Activated naive CD8-positive, alpha-beta T cell treated with anti-CD3 and anti-CD28 coated beads, Interleukin-2, amount 50 U/mL, for 24 hours (primary cell): ENCODE measurements at regions not wholly inside any gene's neighbourhood (a gene's known extent, or its start where the extent isn't known, plus 50 kb on each side); places are given as distances from the start of the nearest gene placed in this dataset.
A peak's percentile ranks its signal among the peaks of the same experiment; 100 is the strongest.

Experiments used
- ATAC-seq: fragments of 150-1000 bp; cut with Tn5 transposase; one replicate; pipeline ENCODE4 v1.10.0; 2021
- DNase-seq: peaks from one replicate; pipeline ENCODE4 v3.0.0; 2021
- H3K27ac Mint-ChIP-seq: one replicate; pipeline ENCODE4 v1.8.0; 2021; ENCODE audit warnings: mild to moderate bottlenecking, mixed read lengths
- H3K27me3 Mint-ChIP-seq: one replicate; pipeline ENCODE4 v1.8.0; 2021; ENCODE audit warnings: mixed read lengths
- H3K36me3 Mint-ChIP-seq: one replicate; pipeline ENCODE4 v1.8.0; 2021; ENCODE audit warnings: low read depth, mixed read lengths
- H3K4me1 Mint-ChIP-seq: one replicate; pipeline ENCODE4 v1.8.0; 2021; ENCODE audit warnings: mixed read lengths
- H3K4me3 Mint-ChIP-seq: one replicate; pipeline ENCODE4 v1.8.0; 2021; ENCODE audit warnings: mild to moderate bottlenecking, moderate library complexity, mixed read lengths
- H3K9me3 Mint-ChIP-seq: one replicate; pipeline ENCODE4 v1.8.0; 2021; ENCODE audit warnings: mixed read lengths

DNA sequence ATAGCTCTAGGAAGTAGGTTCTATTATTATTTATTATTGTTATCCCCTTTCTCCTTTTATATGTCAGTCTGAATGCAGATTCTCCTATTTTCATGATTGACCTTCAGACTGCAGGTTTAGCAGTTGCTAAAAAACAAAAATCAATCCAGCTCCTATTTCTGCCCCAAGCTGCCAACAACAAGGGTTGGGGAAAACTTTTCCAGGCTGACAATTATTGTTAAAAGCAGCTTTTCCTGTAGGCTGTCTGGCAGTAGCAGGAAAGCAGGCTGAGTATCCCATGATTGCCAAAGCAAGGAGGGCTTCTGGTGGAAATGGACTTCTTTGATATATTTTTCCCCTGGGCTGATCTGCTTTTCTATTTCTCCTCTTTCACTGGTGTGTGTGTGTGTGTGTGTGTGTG lies 78.0 kb upstream of the CTLA4 start:
- Mint-ChIP-seq H3K27ac (no peak overlapping the region), H3K9me3 (no peaks in the 10 kb centered on the region), H3K4me1 (peaks cover 7% of the 10 kb centered on the region), H3K4me3 (no peak overlapping the region), H3K27me3 (no peaks in the 10 kb centered on the region), H3K36me3 (no peaks in the 10 kb centered on the region)
- no peak for DNase-seq
- no peak for ATAC-seq

DNA sequence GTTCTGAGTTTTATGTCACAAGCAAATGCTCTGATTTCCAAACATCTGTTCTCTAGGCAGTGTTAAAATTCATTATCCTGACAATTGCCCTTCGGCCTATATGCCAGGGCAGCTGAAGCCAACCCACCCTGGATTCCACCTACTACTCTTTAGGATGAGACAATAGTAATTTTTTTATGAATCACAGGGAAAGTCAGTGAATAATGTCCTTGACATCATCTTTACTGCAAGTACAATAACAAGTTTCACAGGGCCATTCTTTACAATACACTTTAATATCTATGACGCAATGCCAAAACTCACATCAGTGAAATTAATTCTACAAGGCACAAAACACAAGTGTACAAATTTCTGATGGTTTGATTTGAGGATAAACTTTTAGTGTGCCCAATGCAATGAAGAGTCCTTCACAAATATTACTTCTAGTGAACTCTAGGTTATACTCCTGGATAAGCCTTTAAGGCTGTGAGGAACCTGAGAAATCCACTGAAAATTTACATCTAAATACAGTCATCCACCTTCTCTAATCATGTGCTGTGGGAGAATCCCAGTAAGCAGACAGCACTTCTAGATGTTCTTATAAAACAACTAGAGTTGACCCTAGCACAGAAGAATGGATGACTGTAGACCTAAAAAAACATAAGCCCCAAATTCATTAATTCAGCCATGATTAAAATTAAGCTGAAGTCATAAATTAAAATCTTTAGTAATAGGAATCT lies 77.3 kb upstream of the CTLA4 start:
- Mint-ChIP-seq H3K4me1 (peaks cover 7% of the 10 kb centered on the region), H3K9me3 (no peaks in the 10 kb centered on the region), H3K36me3 (no peaks in the 10 kb centered on the region), H3K27ac (no peak overlapping the region), H3K4me3 (no peak overlapping the region), H3K27me3 (no peaks in the 10 kb centered on the region)
- DNase-seq (no peak), ATAC-seq (no peak)

DNA sequence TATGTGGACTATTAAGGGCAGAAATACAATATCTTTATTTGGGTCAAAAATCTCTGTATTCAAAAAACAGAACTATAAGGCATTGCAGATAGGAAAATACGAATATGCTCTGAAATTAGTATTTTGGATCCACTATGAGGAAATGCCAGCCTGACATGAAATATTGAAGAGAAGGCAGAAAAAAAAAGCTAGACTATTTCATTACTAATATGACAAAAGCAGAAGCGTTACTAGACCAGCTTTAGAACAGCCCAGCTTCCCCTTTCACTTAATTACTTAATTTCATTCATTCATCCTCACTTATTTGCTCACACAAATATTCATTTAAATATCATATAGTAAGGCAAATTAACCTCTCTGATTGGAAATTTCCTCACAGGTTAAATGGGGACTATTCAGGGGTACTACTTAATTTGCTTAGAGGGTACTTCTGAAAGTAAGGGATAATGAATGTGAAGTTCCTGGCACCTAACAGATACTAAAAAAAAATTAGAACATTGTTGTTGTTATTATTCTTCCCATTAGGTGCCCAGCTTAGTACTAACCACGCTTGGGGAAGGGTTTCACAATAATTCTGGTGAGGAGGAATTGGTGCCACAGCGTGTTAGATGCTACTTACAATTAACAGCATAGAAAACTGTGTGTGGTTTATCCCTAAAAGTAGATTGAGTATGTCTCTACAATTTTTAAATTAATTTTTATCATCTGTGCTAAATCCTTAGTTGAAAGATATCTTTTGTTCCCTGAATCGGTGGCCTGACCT lies 71.1 kb upstream of the CTLA4 start:
- peaks cover 30% of the 10 kb centered on the region for H3K4me1 Mint-ChIP-seq
- H3K27me3 Mint-ChIP-seq: no peaks in the 10 kb centered on the region

DNA sequence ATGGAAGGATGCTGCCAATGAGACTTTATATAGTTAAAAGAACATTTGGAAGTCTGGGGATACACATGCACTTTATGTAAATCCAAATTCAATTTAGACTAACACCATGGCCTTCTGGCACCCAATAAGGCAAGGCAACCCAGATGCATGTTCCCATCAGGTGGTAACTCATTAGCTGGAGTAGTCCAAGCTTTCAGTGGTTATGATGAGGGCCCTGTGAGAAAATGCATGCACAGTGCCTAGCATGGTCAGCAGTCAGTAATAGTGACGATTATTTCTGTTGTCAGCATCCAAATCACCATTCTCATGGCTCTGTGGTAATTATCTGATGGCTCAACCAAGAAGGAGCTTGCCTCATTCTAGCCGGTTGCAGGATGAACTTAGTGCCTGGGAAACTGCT lies 70.3 kb upstream of the CTLA4 start:
- Mint-ChIP-seq H3K27me3 (no peaks in the 10 kb centered on the region), H3K4me1 (peaks cover 37% of the 10 kb centered on the region), H3K9me3 (peaks cover 9% of the 10 kb centered on the region), H3K4me3 (no peak overlapping the region), H3K36me3 (peaks cover 11% of the 10 kb centered on the region), H3K27ac (no peak overlapping the region)
- no peak for DNase-seq
- no peak for ATAC-seq

More for the DNA sequence above, 71.1 kb upstream of the CTLA4 start:
- Mint-ChIP-seq H3K36me3 (peaks cover 9% of the 10 kb centered on the region), H3K27ac (no peak overlapping the region), H3K4me3 (no peak overlapping the region), H3K9me3 (peaks cover 7% of the 10 kb centered on the region)
- ATAC-seq (no peak), DNase-seq (no peak)

DNA sequence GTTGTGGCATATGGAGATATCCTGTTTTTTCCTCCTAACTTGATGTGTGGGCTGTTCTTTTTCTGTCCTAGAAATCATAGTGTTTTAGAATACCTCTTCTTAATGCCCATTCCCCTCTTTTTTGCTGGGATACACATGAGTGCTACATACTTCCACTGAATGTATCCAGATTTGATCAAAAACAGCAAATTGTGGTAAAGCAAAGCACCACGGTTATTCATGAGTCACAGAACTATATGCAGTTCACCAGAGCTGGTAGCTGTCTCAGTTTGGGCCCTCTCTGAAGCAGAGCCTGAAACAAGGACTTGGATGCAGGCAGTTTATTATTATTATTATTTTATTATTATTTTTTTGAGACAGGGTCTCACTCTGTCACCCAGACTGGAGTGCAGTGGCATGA lies 69.9 kb upstream of the CTLA4 start:
- H3K4me1 Mint-ChIP-seq: peaks cover 41% of the 10 kb centered on the region
- no peak overlapping the region for H3K4me3 Mint-ChIP-seq
- peaks cover 9% of the 10 kb centered on the region for H3K9me3 Mint-ChIP-seq
- DNase-seq (no peak), ATAC-seq (no peak)
- H3K27ac Mint-ChIP-seq: no peak overlapping the region
- H3K36me3 Mint-ChIP-seq: peaks cover 11% of the 10 kb centered on the region
- H3K27me3 Mint-ChIP-seq: no peaks in the 10 kb centered on the region

DNA sequence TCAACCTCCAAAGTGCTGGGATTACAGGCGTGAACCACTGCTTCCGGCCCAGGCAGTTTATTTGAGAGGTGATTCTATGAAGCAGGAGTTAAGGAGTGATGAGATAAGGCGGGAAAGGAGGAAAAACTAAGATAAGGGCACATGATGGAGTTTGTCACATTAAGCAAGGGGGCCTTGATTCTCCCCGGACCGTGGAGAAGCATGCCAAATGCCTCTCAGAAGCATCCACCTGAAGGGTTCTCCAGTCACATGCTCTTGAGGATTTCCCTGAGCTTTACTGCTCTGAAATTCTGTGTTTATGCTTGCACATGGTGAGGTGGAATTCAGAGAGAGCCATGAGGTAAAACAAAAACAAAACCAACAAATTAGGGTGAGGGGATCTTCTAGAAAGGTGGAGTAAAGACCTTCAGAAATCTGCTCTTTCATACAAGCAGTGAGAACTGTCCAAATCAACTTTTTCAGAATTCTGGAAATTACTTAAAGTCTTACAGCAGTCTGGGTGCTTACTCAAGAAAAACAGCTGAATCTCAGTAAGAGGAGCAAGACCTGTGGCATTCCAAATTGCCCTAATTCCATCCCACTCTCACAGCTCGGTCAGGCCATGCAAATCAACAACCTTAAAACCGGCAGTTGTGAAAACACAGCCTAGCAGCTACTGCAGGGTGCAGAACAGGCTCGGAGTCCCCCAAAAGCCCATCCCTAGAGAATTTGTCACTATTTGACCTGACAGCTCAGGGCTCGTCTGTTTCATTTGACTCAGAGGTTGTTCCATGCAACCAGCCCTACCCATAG lies 69.1 kb upstream of the CTLA4 start:
- no peak for DNase-seq
- H3K4me1 Mint-ChIP-seq: peaks cover 49% of the 10 kb centered on the region
- H3K36me3 Mint-ChIP-seq: peaks cover 11% of the 10 kb centered on the region
- no peak overlapping the region for H3K4me3 Mint-ChIP-seq
- H3K27ac Mint-ChIP-seq: no peak overlapping the region
- H3K9me3 Mint-ChIP-seq: peaks cover 9% of the 10 kb centered on the region
- no peak for ATAC-seq
- H3K27me3 Mint-ChIP-seq: no peaks in the 10 kb centered on the region

DNA sequence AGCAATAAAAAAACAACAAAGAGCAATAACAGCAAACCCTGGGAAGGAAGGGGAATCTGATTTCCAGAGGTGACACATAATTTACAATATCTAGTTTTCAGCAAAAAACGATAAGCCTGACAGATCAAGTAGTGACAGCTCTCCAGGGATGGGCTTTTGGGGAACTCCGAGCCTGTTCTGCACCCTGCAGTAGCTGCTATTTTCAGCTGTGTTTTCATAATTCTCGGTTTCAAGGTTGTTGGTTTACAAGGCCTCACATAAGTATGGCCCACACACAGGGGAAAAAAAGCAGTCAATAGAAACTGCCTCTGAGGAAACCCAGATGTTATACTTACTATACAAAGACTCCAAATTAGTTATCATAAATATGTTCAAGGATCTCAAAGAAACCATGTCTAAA lies 67.7 kb upstream of the CTLA4 start:
- no peak overlapping the region for H3K4me3 Mint-ChIP-seq
- peak overlapping the region; percentile 60 for H3K27ac Mint-ChIP-seq
- H3K36me3 Mint-ChIP-seq: peaks cover 11% of the 10 kb centered on the region
- DNase-seq: no peak
- ATAC-seq: peak; percentile 48
- H3K9me3 Mint-ChIP-seq: peaks cover 9% of the 10 kb centered on the region
- H3K4me1 Mint-ChIP-seq: peaks cover 63% of the 10 kb centered on the region
- no peaks in the 10 kb centered on the region for H3K27me3 Mint-ChIP-seq

DNA sequence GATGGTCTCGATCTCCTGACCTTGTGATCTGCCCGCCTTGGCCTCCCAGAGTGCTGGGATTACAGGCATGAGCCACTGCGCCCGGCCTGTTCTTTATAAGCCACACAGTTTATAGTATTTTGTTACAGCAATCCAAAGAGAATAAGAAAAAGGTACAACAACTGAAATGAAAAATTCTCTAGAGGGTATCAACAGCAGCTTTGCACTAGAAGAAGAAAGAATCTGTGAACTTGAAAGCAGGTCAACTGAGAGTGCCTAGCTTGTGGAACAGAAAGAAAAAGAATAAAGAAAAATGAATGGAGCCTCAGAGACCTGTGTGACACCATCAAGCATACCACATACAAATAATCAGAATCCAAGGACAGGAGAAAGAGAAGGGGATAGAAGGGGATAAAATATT lies 66.8 kb upstream of the CTLA4 start:
- no peaks in the 10 kb centered on the region for H3K27me3 Mint-ChIP-seq
- no peak overlapping the region for H3K4me3 Mint-ChIP-seq
- H3K27ac Mint-ChIP-seq: no peak overlapping the region
- no peak for DNase-seq
- H3K4me1 Mint-ChIP-seq: peaks cover 71% of the 10 kb centered on the region
- peaks cover 9% of the 10 kb centered on the region for H3K9me3 Mint-ChIP-seq
- peaks cover 14% of the 10 kb centered on the region for H3K36me3 Mint-ChIP-seq
- no peak for ATAC-seq

DNA sequence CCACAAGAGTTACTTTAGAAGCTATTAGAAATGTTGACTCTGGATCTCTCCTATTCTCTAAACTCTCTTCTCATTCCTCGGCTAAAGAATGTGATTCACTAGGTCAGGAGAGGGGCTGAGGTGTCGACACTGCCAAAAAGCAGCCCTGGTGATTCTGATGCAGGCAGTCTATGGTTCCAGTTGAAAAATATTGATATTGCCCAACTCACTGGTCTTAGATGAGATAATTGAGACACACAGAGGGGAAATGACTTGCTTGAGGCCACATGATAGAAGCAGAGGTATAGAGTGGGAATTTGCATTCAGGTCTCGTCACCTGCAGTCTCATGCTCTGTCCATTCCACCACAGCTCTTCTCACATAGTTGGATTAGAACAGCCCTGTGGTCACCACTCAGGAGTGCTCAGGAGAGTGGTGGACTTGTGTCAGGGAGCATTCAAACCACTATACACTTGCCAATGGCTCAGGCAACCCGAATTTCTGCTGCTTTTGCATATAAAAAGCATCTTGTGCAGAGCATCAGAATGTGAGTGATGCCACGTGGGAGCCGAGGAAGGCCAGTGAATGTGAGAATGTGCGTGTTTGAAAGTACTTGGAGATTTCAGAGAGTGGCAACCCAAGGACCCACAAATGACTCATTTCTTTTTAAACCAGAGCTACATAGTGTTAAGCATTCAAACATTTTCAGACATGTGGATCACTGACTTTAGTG lies 65.1 kb upstream of the CTLA4 start:
- Mint-ChIP-seq H3K4me3 (peak overlapping the region; percentile 32), H3K9me3 (peaks cover 13% of the 10 kb centered on the region), H3K4me1 (peaks cover 87% of the 10 kb centered on the region), H3K27ac (peak overlapping the region; percentile 59), H3K36me3 (peaks cover 21% of the 10 kb centered on the region), H3K27me3 (no peaks in the 10 kb centered on the region)
- DNase-seq (peak; percentile 54), ATAC-seq (peak; percentile 82)

DNA sequence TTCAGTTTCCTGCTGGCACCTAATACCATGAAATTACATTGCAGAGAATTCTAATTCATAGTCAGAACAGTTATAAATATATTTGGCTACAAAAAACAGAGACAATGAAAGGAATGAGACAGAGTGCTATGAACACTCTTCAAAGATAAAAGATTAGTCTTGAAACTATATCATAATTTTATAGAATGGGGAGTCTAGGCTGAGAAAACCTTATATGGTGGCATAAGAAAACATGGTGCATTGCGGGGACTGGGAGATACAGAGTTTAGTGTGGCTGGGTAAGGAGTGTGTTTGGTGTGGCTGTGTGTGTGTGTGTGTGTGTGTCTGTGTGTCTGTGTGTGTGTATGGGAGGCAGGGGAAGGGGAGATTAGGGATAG lies 64.5 kb upstream of the CTLA4 start:
- no peaks in the 10 kb centered on the region for H3K27me3 Mint-ChIP-seq
- peak; percentile 3 for ATAC-seq
- peak overlapping the region; percentile 32 for H3K4me3 Mint-ChIP-seq
- peaks cover 89% of the 10 kb centered on the region for H3K4me1 Mint-ChIP-seq
- no peak for DNase-seq
- H3K36me3 Mint-ChIP-seq: peaks cover 21% of the 10 kb centered on the region
- peaks cover 13% of the 10 kb centered on the region for H3K9me3 Mint-ChIP-seq
- H3K27ac Mint-ChIP-seq: peak overlapping the region; percentile 59

DNA sequence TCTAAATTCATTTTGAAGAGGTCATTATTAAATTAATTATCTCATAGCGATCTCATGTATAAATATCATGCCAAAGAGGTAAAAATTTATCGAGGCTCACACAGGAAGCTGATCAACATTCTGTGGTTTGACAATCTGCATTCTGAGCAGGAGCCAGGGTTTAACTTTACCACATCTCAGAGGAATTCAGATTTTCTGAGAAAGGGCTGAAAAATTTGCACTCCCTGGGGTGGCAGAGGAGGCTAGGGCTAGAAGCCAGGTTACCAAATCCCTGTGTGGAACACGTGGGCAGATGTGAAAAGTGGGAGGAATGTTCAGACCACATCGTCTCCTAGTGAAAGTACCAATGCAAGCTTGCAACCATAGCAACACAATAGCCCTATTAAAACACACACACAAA lies 63.5 kb upstream of the CTLA4 start:
- Mint-ChIP-seq H3K36me3 (peaks cover 21% of the 10 kb centered on the region), H3K4me1 (peaks cover 92% of the 10 kb centered on the region), H3K9me3 (peaks cover 13% of the 10 kb centered on the region), H3K27me3 (no peaks in the 10 kb centered on the region), H3K4me3 (peak overlapping the region; percentile 0), H3K27ac (peak overlapping the region; percentile 59)
- DNase-seq: peak; percentile 57
- peak; percentile 66 for ATAC-seq

DNA sequence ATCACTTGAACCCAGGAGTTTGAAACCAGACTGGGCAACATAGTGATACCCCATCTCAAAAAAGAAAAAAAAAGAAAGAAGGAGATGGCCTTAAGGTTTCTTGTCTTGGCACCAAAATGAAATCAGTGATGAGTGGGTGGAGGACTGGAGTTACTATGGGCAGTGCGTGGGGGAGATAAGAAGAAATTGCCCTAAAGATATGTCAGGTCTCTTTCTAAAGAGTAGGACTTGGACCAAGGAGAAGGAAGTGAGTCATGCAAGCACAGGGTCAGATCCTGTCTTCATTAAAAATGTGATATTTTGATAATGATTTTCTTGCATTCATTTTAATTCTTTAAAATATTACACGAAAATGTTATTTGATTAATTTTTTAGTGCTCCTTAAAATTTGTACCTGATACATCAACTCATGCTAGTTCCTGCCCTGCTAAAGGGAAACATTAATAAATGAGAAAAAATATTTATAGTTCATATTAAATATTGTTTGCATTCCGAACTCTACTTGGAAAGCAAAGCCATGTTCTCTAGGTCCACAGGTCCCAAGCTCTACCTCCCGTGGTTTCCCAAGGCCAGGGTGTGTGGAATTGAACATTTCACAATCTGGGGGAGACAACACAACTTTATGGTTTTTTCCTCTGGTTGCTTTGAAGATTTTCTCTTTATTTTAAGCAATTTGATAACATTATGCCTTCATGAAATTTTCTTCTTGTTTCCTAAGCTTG lies 62.6 kb upstream of the CTLA4 start:
- ATAC-seq: no peak
- peak overlapping the region; percentile 0 for H3K4me3 Mint-ChIP-seq
- H3K27me3 Mint-ChIP-seq: no peaks in the 10 kb centered on the region
- peaks cover 94% of the 10 kb centered on the region for H3K4me1 Mint-ChIP-seq
- DNase-seq: no peak
- peaks cover 18% of the 10 kb centered on the region for H3K36me3 Mint-ChIP-seq
- peak overlapping the region; percentile 59 for H3K27ac Mint-ChIP-seq
- H3K9me3 Mint-ChIP-seq: peaks cover 13% of the 10 kb centered on the region

DNA sequence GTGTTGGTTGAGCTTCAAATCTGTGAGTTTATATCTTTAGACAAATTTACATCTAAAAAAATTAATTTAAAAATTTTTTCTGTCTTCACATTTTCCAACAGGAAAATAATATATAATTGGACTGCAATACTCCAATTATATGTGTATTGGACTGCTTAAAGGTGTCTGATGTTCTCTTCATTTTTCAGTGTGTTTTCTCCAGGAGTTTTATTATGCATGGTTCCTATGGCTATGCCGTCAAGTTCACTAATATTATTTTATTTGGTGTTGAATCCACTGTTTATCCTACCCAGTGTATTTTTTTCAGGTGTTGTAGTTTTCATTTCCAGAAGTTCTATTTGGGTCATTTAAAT lies 62.1 kb upstream of the CTLA4 start:
- ATAC-seq: no peak

DNA sequence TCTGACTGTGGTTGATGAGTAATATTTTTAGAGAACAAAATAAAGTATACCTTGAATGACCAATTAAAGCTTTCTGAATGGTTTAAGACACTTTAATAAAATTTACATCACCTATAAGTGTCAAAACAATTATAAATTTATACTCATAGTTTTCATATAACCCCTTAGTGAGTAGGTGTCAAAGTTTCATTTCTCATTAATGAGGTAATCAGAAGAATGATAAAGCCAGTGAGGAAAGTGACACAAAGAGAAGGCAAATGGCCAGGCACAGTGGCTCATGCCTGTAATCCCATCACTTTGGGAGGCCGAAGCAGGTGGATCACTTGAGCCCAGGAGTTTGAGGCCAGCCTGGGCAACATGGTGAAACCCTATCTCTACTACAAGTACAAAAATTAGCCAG lies 60.8 kb upstream of the CTLA4 start:
- H3K9me3 Mint-ChIP-seq: peaks cover 4% of the 10 kb centered on the region
- peak overlapping the region; percentile 70 for H3K27ac Mint-ChIP-seq
- peaks cover 94% of the 10 kb centered on the region for H3K4me1 Mint-ChIP-seq
- DNase-seq: no peak
- H3K4me3 Mint-ChIP-seq: peak overlapping the region; percentile 12
- H3K36me3 Mint-ChIP-seq: peaks cover 10% of the 10 kb centered on the region
- H3K27me3 Mint-ChIP-seq: no peaks in the 10 kb centered on the region
- no peak for ATAC-seq

More for the DNA sequence above, 62.1 kb upstream of the CTLA4 start:
- peaks cover 13% of the 10 kb centered on the region for H3K9me3 Mint-ChIP-seq
- no peak overlapping the region for H3K4me3 Mint-ChIP-seq
- no peaks in the 10 kb centered on the region for H3K27me3 Mint-ChIP-seq
- H3K27ac Mint-ChIP-seq: peak overlapping the region; percentile 70
- H3K36me3 Mint-ChIP-seq: peaks cover 17% of the 10 kb centered on the region
- DNase-seq: no peak
- peaks cover 94% of the 10 kb centered on the region for H3K4me1 Mint-ChIP-seq
